ENCODE measurements at regions not wholly inside any gene's neighbourhood (a gene's known extent, or its start where the extent isn't known, plus 50 kb on each side); places are given as distances from the start of the nearest gene placed in this dataset.

GRCh38 chr14:101069666-101070362, 166.3 kb upstream of the RTL1 start:
- Histone ChIP-seq H3K27ac (ENCODE audit: low read depth, low read length) (no peak overlapping the region), H3K9ac (ENCODE audit: low read length) (no peak overlapping the region), H3K9me3 (ENCODE audit: low read length) (no peaks in the 10 kb centered on the region), H3K4me3 (ENCODE audit: low read depth in 1 of 2, low read length in 2 of 2) (no peak overlapping the region), H3K27me3 (ENCODE audit: control insufficient read depth in 1 of 2, insufficient read depth in 2 of 2, low read length in 2 of 2) (peaks cover 0 to 7% of the 10 kb centered on the region in 2 donors), H3K4me1 (ENCODE audit: insufficient read depth, low read length) (no peaks in the 10 kb centered on the region), H3K36me3 (ENCODE audit: insufficient read depth, low read length) (no peaks in the 10 kb centered on the region)

- Histone ChIP-seq H3K27me3 (ENCODE audit: control insufficient read depth in 1 of 2, insufficient read depth in 2 of 2, low read length in 2 of 2) (peaks cover 0 to 7% of the 10 kb centered on the region in 2 donors), H3K9ac (ENCODE audit: low read length) (no peak overlapping the region), H3K36me3 (ENCODE audit: insufficient read depth, low read length) (no peaks in the 10 kb centered on the region), H3K4me3 (ENCODE audit: low read depth in 1 of 2, low read length in 2 of 2) (no peak overlapping the region), H3K9me3 (ENCODE audit: low read length) (no peaks in the 10 kb centered on the region), H3K4me1 (ENCODE audit: insufficient read depth, low read length) (no peaks in the 10 kb centered on the region), H3K27ac (ENCODE audit: low read depth, low read length) (no peak overlapping the region)
Observed at GRCh38 chr14:101070540-101071492, 167.3 kb upstream of the RTL1 start.

GRCh38 chr14:101071493-101071906, 168.0 kb upstream of the RTL1 start:
- H3K9ac ChIP-seq (ENCODE audit: low read length), result no peak overlapping the region
- no peaks in the 10 kb centered on the region for H3K4me1 ChIP-seq (ENCODE audit: insufficient read depth, low read length)
- H3K36me3 ChIP-seq (ENCODE audit: insufficient read depth, low read length), result no peaks in the 10 kb centered on the region
- H3K9me3 ChIP-seq (ENCODE audit: low read length), result no peaks in the 10 kb centered on the region
- no peak overlapping the region for H3K4me3 ChIP-seq (ENCODE audit: low read depth in 1 of 2, low read length in 2 of 2)
- peaks cover 6 to 13% of the 10 kb centered on the region in 2 donors for H3K27me3 ChIP-seq (ENCODE audit: control insufficient read depth in 1 of 2, insufficient read depth in 2 of 2, low read length in 2 of 2)
- no peak overlapping the region for H3K27ac ChIP-seq (ENCODE audit: low read depth, low read length)

GRCh38 chr14:101072070-101072469, 168.5 kb upstream of the RTL1 start:
- Histone ChIP-seq H3K4me3 (ENCODE audit: low read depth in 1 of 2, low read length in 2 of 2) (no peak overlapping the region), H3K9ac (ENCODE audit: low read length) (no peak overlapping the region), H3K36me3 (ENCODE audit: insufficient read depth, low read length) (no peaks in the 10 kb centered on the region), H3K4me1 (ENCODE audit: insufficient read depth, low read length) (no peaks in the 10 kb centered on the region), H3K27me3 (ENCODE audit: control insufficient read depth in 1 of 2, insufficient read depth in 2 of 2, low read length in 2 of 2) (peaks cover 10 to 19% of the 10 kb centered on the region in 2 donors), H3K27ac (ENCODE audit: low read depth, low read length) (no peak overlapping the region), H3K9me3 (ENCODE audit: low read length) (no peaks in the 10 kb centered on the region)

- no peaks in the 10 kb centered on the region for H3K4me1 ChIP-seq (ENCODE audit: insufficient read depth, low read length)
- H3K27me3 ChIP-seq (ENCODE audit: control insufficient read depth in 1 of 2, insufficient read depth in 2 of 2, low read length in 2 of 2), result peaks cover 10 to 23% of the 10 kb centered on the region in 2 donors
- no peak overlapping the region for H3K27ac ChIP-seq (ENCODE audit: low read depth, low read length)
Observed at GRCh38 chr14:101072531-101072930, 169.0 kb upstream of the RTL1 start.

GRCh38 chr14:101072945-101073597, 169.5 kb upstream of the RTL1 start:
- Histone ChIP-seq H3K27ac (ENCODE audit: low read depth, low read length) (no peak overlapping the region), H3K27me3 (ENCODE audit: control insufficient read depth in 1 of 2, insufficient read depth in 2 of 2, low read length in 2 of 2) (peaks cover 10 to 29% of the 10 kb centered on the region in 2 donors), H3K9ac (ENCODE audit: low read length) (no peak overlapping the region), H3K9me3 (ENCODE audit: low read length) (no peaks in the 10 kb centered on the region), H3K36me3 (ENCODE audit: insufficient read depth, low read length) (no peaks in the 10 kb centered on the region), H3K4me3 (ENCODE audit: low read depth in 1 of 2, low read length in 2 of 2) (no peak overlapping the region), H3K4me1 (ENCODE audit: insufficient read depth, low read length) (no peaks in the 10 kb centered on the region)

More at GRCh38 chr14:101072531-101072930, 169.0 kb upstream of the RTL1 start:
- H3K36me3 ChIP-seq (ENCODE audit: insufficient read depth, low read length), result no peaks in the 10 kb centered on the region
- no peak overlapping the region for H3K9ac ChIP-seq (ENCODE audit: low read length)
- no peak overlapping the region for H3K4me3 ChIP-seq (ENCODE audit: low read depth in 1 of 2, low read length in 2 of 2)
- H3K9me3 ChIP-seq (ENCODE audit: low read length), result no peaks in the 10 kb centered on the region

- Histone ChIP-seq H3K27ac (ENCODE audit: low read depth, low read length) (no peak overlapping the region), H3K36me3 (ENCODE audit: insufficient read depth, low read length) (no peaks in the 10 kb centered on the region), H3K9me3 (ENCODE audit: low read length) (no peaks in the 10 kb centered on the region), H3K4me3 (ENCODE audit: low read depth in 1 of 2, low read length in 2 of 2) (no peak overlapping the region), H3K4me1 (ENCODE audit: insufficient read depth, low read length) (no peaks in the 10 kb centered on the region), H3K27me3 (ENCODE audit: control insufficient read depth in 1 of 2, insufficient read depth in 2 of 2, low read length in 2 of 2) (peaks cover 13 to 34% of the 10 kb centered on the region in 2 donors), H3K9ac (ENCODE audit: low read length) (no peak overlapping the region)
Observed at GRCh38 chr14:101073598-101073965, 170.1 kb upstream of the RTL1 start.

- no peak overlapping the region for H3K4me3 ChIP-seq (ENCODE audit: low read depth in 1 of 2, low read length in 2 of 2)
- H3K27ac ChIP-seq (ENCODE audit: low read depth, low read length), result no peak overlapping the region
- peaks cover 13 to 34% of the 10 kb centered on the region in 2 donors for H3K27me3 ChIP-seq (ENCODE audit: control insufficient read depth in 1 of 2, insufficient read depth in 2 of 2, low read length in 2 of 2)
- no peaks in the 10 kb centered on the region for H3K9me3 ChIP-seq (ENCODE audit: low read length)
- H3K4me1 ChIP-seq (ENCODE audit: insufficient read depth, low read length), result no peaks in the 10 kb centered on the region
- no peak overlapping the region for H3K9ac ChIP-seq (ENCODE audit: low read length)
- no peaks in the 10 kb centered on the region for H3K36me3 ChIP-seq (ENCODE audit: insufficient read depth, low read length)
Observed at GRCh38 chr14:101074196-101075024, 170.9 kb upstream of the RTL1 start.

- no peaks in the 10 kb centered on the region for H3K9me3 ChIP-seq (ENCODE audit: low read length)
- no peaks in the 10 kb centered on the region for H3K4me1 ChIP-seq (ENCODE audit: insufficient read depth, low read length)
- H3K27me3 ChIP-seq (ENCODE audit: control insufficient read depth in 1 of 2, insufficient read depth in 2 of 2, low read length in 2 of 2), result peaks cover 13 to 34% of the 10 kb centered on the region in 2 donors
- no peak overlapping the region for H3K4me3 ChIP-seq (ENCODE audit: low read depth in 1 of 2, low read length in 2 of 2)
- no peaks in the 10 kb centered on the region for H3K36me3 ChIP-seq (ENCODE audit: insufficient read depth, low read length)
- no peak overlapping the region for H3K9ac ChIP-seq (ENCODE audit: low read length)
- H3K27ac ChIP-seq (ENCODE audit: low read depth, low read length), result no peak overlapping the region
Observed at GRCh38 chr14:101075025-101075800, 171.7 kb upstream of the RTL1 start.

- Histone ChIP-seq H3K9me3 (ENCODE audit: low read length) (no peaks in the 10 kb centered on the region), H3K27me3 (ENCODE audit: control insufficient read depth in 1 of 2, insufficient read depth in 2 of 2, low read length in 2 of 2) (peaks cover 13 to 28% of the 10 kb centered on the region in 2 donors), H3K4me3 (ENCODE audit: low read depth in 1 of 2, low read length in 2 of 2) (no peak overlapping the region), H3K36me3 (ENCODE audit: insufficient read depth, low read length) (no peaks in the 10 kb centered on the region), H3K4me1 (ENCODE audit: insufficient read depth, low read length) (no peaks in the 10 kb centered on the region), H3K9ac (ENCODE audit: low read length) (no peak overlapping the region), H3K27ac (ENCODE audit: low read depth, low read length) (no peak overlapping the region)
Observed at GRCh38 chr14:101075801-101076413, 172.4 kb upstream of the RTL1 start.
